Kidney (tissue), 13 donors: ENCODE measurements at regions not wholly inside any gene's neighbourhood (a gene's known extent, or its start where the extent isn't known, plus 50 kb on each side); places are given as distances from the start of the nearest gene placed in this dataset.

ENCODE experiments used
- DNase-seq, 5 donors: peaks; one replicate each; pipeline ENCODE4 v3.0.0-alpha.2; 2013 to 2020
- FAIRE-seq: peaks from 2 replicates; lab custom pipeline; 2012; peaks lifted over from hg19 to GRCh38; lab: Jason Lieb, UNC
- H3K27ac ChIP-seq, 2 donors: one replicate each; pipeline ENCODE4 v1.7.0; 2013; ENCODE audit warnings: low read depth in 2 of 2, low read length in 2 of 2, inconsistent platforms in 1 of 2
- H3K27me3 ChIP-seq: one replicate; pipeline ENCODE4 v1.7.1; 2013; ENCODE audit warnings: low read length, inconsistent platforms; ENCODE audit not compliant: control insufficient read depth, insufficient read depth
- H3K36me3 ChIP-seq, 3 donors: one replicate each; pipeline versions ENCODE4 v1.7.0 to v1.7.1; 2013; ENCODE audit warnings: low read length in 3 of 3, control low read depth in 1 of 3, inconsistent platforms in 1 of 3; ENCODE audit not compliant: insufficient read depth in 3 of 3, control insufficient read depth in 2 of 3
- H3K4me1 ChIP-seq, 3 donors: one replicate each; pipeline versions ENCODE4 v1.7.0 to v1.7.1; 2013; ENCODE audit warnings: low read length in 3 of 3, inconsistent platforms in 1 of 3, low read depth in 1 of 3; ENCODE audit not compliant: control insufficient read depth in 2 of 3, insufficient read depth in 2 of 3
- H3K4me3 ChIP-seq, 3 donors: one replicate each; pipeline versions ENCODE4 v1.7.0 to v1.8.1; 2013; ENCODE audit warnings: low read length in 3 of 3, control low read depth in 1 of 3, inconsistent platforms in 1 of 3
- H3K9ac ChIP-seq, 3 donors: one replicate each; pipeline versions ENCODE4 v1.7.0 to v1.7.1; 2013; ENCODE audit warnings: low read length in 3 of 3, control low read depth in 1 of 3, inconsistent platforms in 1 of 3
- H3K9me3 ChIP-seq, 3 donors: one replicate each; pipeline versions ENCODE4 v1.7.0 to v1.7.1; 2013; ENCODE audit warnings: low read length in 3 of 3, control low read depth in 1 of 3, inconsistent platforms in 1 of 3; ENCODE audit not compliant: control insufficient read depth in 2 of 3, insufficient read depth in 1 of 3
- intact Hi-C: fragments of 100-400 bp; cut with DNase I; formaldehyde crosslinking; loops from one replicate; pipeline ENCODE4 v1.11.1; 2022
- TF ChIP-seq, protein P1 (sequence below): IDR thresholded peaks from 3 replicates; pipeline ENCODE4 v1.5.1; 2012; ENCODE audit warnings: mild to moderate bottlenecking, moderate library complexity, borderline replicate concordance; ENCODE audit not compliant: insufficient read depth; ENCODE audit errors: extremely low read depth
- donor health status: control.
- donor health status: control.
- donor health status: control.
- donor health status: control.
- donor health status: control.
- donor health status: DM: yes; HTN: yes; CAD: no.
- donor health status: Normal renal cell carcinoma (clear cell type).

DNA sequence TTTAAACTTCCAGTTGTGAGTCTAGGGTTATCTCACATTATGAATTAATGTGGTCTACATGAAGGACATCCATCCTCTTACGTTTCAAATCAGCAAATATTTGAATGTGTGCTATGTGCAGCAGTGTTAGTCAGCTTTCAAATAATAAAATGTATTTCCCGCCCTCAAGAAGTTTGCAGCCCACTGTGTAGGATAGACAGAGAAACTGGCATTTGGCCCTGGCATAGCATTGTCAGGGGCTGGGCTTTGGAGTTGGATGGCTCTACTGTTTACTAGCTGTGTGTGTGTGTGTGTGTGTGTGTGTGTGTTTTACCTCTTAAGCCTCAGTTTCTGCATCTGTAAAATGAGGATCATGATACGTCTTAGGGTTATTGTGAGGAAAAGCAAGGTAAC is 400.5 kb upstream of the C2CD4B start:
- Histone ChIP-seq H3K4me1 (peaks cover 0 to 16% (median 13%) of the 10 kb centered on the region in 3 donors), H3K9ac (no peak overlapping the region), H3K4me3 (no peak overlapping the region), H3K9me3 (no peaks in the 10 kb centered on the region), H3K27ac (no peak overlapping the region), H3K36me3 (no peaks in the 10 kb centered on the region), H3K27me3 (no peaks in the 10 kb centered on the region)
- DNase-seq = no peak
- intact Hi-C loops = no loop called here
- TF ChIP-seq, protein P1, sequence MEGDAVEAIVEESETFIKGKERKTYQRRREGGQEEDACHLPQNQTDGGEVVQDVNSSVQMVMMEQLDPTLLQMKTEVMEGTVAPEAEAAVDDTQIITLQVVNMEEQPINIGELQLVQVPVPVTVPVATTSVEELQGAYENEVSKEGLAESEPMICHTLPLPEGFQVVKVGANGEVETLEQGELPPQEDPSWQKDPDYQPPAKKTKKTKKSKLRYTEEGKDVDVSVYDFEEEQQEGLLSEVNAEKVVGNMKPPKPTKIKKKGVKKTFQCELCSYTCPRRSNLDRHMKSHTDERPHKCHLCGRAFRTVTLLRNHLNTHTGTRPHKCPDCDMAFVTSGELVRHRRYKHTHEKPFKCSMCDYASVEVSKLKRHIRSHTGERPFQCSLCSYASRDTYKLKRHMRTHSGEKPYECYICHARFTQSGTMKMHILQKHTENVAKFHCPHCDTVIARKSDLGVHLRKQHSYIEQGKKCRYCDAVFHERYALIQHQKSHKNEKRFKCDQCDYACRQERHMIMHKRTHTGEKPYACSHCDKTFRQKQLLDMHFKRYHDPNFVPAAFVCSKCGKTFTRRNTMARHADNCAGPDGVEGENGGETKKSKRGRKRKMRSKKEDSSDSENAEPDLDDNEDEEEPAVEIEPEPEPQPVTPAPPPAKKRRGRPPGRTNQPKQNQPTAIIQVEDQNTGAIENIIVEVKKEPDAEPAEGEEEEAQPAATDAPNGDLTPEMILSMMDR = no peak
- FAIRE-seq = no peak

DNA sequence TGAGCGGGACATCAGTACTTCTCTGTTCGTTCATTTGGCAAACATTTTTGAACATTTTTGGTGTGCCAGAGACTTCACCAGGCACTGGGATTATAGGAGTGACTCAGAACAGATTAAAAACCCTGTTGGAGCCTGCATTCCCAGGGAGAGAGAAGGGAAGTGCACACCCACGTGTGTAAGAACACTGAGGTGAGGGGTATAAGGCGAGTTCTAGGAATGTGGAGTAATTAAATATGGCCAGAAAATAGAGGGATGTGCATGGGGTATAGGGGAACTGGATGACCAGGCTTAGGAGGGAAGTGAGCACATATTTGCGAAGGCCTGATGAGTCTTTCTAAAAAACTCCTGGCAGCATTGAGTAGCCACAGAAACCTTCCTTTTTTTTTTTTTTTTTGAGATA is 401.2 kb upstream of the C2CD4B start:
- DNase-seq (no peak), FAIRE-seq (no peak)
- intact Hi-C loops = no loop called here
- no peaks in the 10 kb centered on the region for H3K36me3 ChIP-seq
- H3K9ac ChIP-seq = no peak overlapping the region
- no peaks in the 10 kb centered on the region for H3K9me3 ChIP-seq
- no peaks in the 10 kb centered on the region for H3K27me3 ChIP-seq
- TF ChIP-seq, protein P1 = no peak
- H3K4me3 ChIP-seq = no peak overlapping the region
- no peak overlapping the region for H3K27ac ChIP-seq
- H3K4me1 ChIP-seq = peaks cover 0 to 18% (median 17%) of the 10 kb centered on the region in 3 donors

DNA sequence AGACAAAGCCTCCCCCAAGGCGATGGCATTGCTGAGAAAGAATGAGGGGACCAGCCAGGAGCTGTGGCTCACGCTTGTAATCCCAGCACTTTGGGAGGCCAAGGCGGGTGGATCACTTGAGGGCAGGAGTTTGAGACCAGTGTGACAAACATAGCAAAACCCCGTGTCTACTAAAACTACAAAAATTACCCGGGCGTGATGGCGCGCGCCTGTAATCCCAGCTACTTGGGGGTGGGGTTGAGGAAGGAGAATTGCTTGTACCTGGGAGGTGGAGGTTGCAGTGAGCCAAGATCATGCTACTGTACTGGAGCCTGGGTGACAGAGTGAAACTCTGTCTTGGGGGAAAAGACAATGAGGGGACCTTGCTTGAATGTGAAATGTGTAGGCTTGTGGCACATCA is 402.4 kb upstream of the C2CD4B start:
- DNase-seq = no peak
- H3K27ac ChIP-seq = no peak overlapping the region
- H3K4me3 ChIP-seq = no peak overlapping the region
- no peak for FAIRE-seq
- H3K4me1 ChIP-seq = peaks cover 0 to 18% (median 17%) of the 10 kb centered on the region in 3 donors
- H3K27me3 ChIP-seq = no peaks in the 10 kb centered on the region
- no peak overlapping the region for H3K9ac ChIP-seq
- TF ChIP-seq, protein P1 = no peak
- intact Hi-C loops = no loop called here
- H3K36me3 ChIP-seq = no peaks in the 10 kb centered on the region
- no peaks in the 10 kb centered on the region for H3K9me3 ChIP-seq

DNA sequence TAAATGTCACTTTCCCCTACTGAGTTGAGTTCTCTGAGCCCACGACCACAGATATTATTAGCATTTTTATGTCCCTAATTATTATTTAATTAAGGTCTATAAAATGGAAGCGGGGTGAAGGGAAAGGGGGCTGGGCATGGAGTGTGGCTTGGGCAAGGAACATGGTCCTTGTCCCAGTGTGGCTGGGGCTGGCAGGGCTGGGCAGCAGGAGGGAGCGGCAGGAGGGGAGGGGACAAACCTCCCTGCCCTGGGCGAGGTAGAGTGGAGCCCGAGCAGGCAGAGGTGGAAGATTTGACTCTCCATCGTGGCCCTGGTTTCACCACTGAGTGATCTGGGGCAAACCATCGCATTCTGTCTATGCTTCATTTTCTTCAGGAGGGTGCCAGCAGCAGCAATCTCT is 402.9 kb upstream of the C2CD4B start:
- Histone ChIP-seq H3K9ac (no peak overlapping the region), H3K4me3 (no peak overlapping the region), H3K27me3 (no peaks in the 10 kb centered on the region), H3K9me3 (no peaks in the 10 kb centered on the region), H3K4me1 (peaks cover 0 to 18% (median 17%) of the 10 kb centered on the region in 3 donors), H3K27ac (no peak overlapping the region), H3K36me3 (no peaks in the 10 kb centered on the region)
- intact Hi-C loops = no loop called here
- TF ChIP-seq, protein P1 = no peak
- FAIRE-seq (no peak), DNase-seq (no peak)
